ENCODE measurements at regions not wholly inside any gene's neighbourhood (a gene's known extent, or its start where the extent isn't known, plus 50 kb on each side); places are given as distances from the start of the nearest gene placed in this dataset.

- no peak for DNase-seq
- ATAC-seq, result no peak
- peaks cover 3% of the 10 kb centered on the region for H3K9me3 ChIP-seq (ENCODE audit: control insufficient read depth, low read length, poor library complexity, severe bottlenecking)
- Mint-ChIP-seq H3K36me3 (ENCODE audit: low read depth) (peaks cover 2% of the 10 kb centered on the region), H3K27me3 (peaks cover 15% of the 10 kb centered on the region), H3K27ac (no peak overlapping the region), H3K4me1 (peaks cover 2% of the 10 kb centered on the region), H3K4me3 (no peak overlapping the region)
Measured at GRCh38 chr2:576292-576691, 100.9 kb downstream of the TMEM18 start.

- H3K27ac Mint-ChIP-seq, result no peak overlapping the region
- H3K27me3 Mint-ChIP-seq, result peaks cover 10% of the 10 kb centered on the region
- H3K36me3 Mint-ChIP-seq (ENCODE audit: low read depth), result peaks cover 2% of the 10 kb centered on the region
- no peak for ATAC-seq
- no peak overlapping the region for H3K4me3 Mint-ChIP-seq
- no peaks in the 10 kb centered on the region for H3K4me1 Mint-ChIP-seq
- peaks cover 3% of the 10 kb centered on the region for H3K9me3 ChIP-seq (ENCODE audit: control insufficient read depth, low read length, poor library complexity, severe bottlenecking)
- no peak for DNase-seq
Measured at GRCh38 chr2:575727-576236, 101.4 kb downstream of the TMEM18 start.

GRCh38 chr2:575030-575726 lies 102.0 kb downstream of the TMEM18 start:
- DNase-seq (no peak), ATAC-seq (no peak)
- peaks cover 3% of the 10 kb centered on the region for H3K9me3 ChIP-seq (ENCODE audit: control insufficient read depth, low read length, poor library complexity, severe bottlenecking)
- H3K4me3 Mint-ChIP-seq, result no peak overlapping the region
- no peaks in the 10 kb centered on the region for H3K4me1 Mint-ChIP-seq
- peaks cover 6% of the 10 kb centered on the region for H3K27me3 Mint-ChIP-seq
- H3K36me3 Mint-ChIP-seq (ENCODE audit: low read depth), result peaks cover 2% of the 10 kb centered on the region
- no peak overlapping the region for H3K27ac Mint-ChIP-seq

GRCh38 chr2:573805-574392 lies 103.3 kb downstream of the TMEM18 start:
- Mint-ChIP-seq H3K36me3 (ENCODE audit: low read depth) (peaks cover 2% of the 10 kb centered on the region), H3K27ac (no peak overlapping the region), H3K4me3 (no peak overlapping the region), H3K27me3 (peaks cover 17% of the 10 kb centered on the region), H3K4me1 (no peaks in the 10 kb centered on the region)
- DNase-seq, result no peak
- peaks cover 3% of the 10 kb centered on the region for H3K9me3 ChIP-seq (ENCODE audit: control insufficient read depth, low read length, poor library complexity, severe bottlenecking)
- ATAC-seq, result no peak

- no peak for ATAC-seq
- peaks cover 3% of the 10 kb centered on the region for H3K9me3 ChIP-seq (ENCODE audit: control insufficient read depth, low read length, poor library complexity, severe bottlenecking)
- H3K27me3 Mint-ChIP-seq, result peaks cover 24% of the 10 kb centered on the region
- H3K27ac Mint-ChIP-seq, result no peak overlapping the region
- H3K4me3 Mint-ChIP-seq, result no peak overlapping the region
- peaks cover 2% of the 10 kb centered on the region for H3K36me3 Mint-ChIP-seq (ENCODE audit: low read depth)
- no peak for DNase-seq
- H3K4me1 Mint-ChIP-seq, result no peaks in the 10 kb centered on the region
Measured at GRCh38 chr2:573025-573424, 104.2 kb downstream of the TMEM18 start.

- H3K27ac Mint-ChIP-seq, result no peak overlapping the region
- H3K27me3 Mint-ChIP-seq, result peaks cover 58% of the 10 kb centered on the region
- H3K4me3 Mint-ChIP-seq, result no peak overlapping the region
- no peaks in the 10 kb centered on the region for H3K9me3 ChIP-seq (ENCODE audit: control insufficient read depth, low read length, poor library complexity, severe bottlenecking)
- peaks cover 2% of the 10 kb centered on the region for H3K4me1 Mint-ChIP-seq
- DNase-seq, result no peak
- no peak for ATAC-seq
- peaks cover 5% of the 10 kb centered on the region for H3K36me3 Mint-ChIP-seq (ENCODE audit: low read depth)
Measured at GRCh38 chr2:569681-570080, 107.5 kb downstream of the TMEM18 start.

- no peak for DNase-seq
- Mint-ChIP-seq H3K36me3 (ENCODE audit: low read depth) (peaks cover 5% of the 10 kb centered on the region), H3K27me3 (peaks cover 65% of the 10 kb centered on the region), H3K27ac (no peak overlapping the region), H3K4me3 (no peak overlapping the region), H3K4me1 (peaks cover 2% of the 10 kb centered on the region)
- no peak for ATAC-seq
- no peaks in the 10 kb centered on the region for H3K9me3 ChIP-seq (ENCODE audit: control insufficient read depth, low read length, poor library complexity, severe bottlenecking)
Measured at GRCh38 chr2:568639-569235, 108.5 kb downstream of the TMEM18 start.

- Mint-ChIP-seq H3K36me3 (ENCODE audit: low read depth) (peaks cover 5% of the 10 kb centered on the region), H3K4me3 (no peak overlapping the region), H3K4me1 (peaks cover 2% of the 10 kb centered on the region), H3K27me3 (peaks cover 65% of the 10 kb centered on the region), H3K27ac (no peak overlapping the region)
- no peaks in the 10 kb centered on the region for H3K9me3 ChIP-seq (ENCODE audit: control insufficient read depth, low read length, poor library complexity, severe bottlenecking)
- ATAC-seq (no peak), DNase-seq (no peak)
Measured at GRCh38 chr2:567865-568638, 109.2 kb downstream of the TMEM18 start.

- H3K9me3 ChIP-seq (ENCODE audit: control insufficient read depth, low read length, poor library complexity, severe bottlenecking), result no peaks in the 10 kb centered on the region
- peaks cover 62% of the 10 kb centered on the region for H3K27me3 Mint-ChIP-seq
- H3K36me3 Mint-ChIP-seq (ENCODE audit: low read depth), result peaks cover 5% of the 10 kb centered on the region
- DNase-seq (no peak), ATAC-seq (no peak)
- H3K27ac Mint-ChIP-seq, result no peak overlapping the region
- H3K4me3 Mint-ChIP-seq, result no peak overlapping the region
- peaks cover 2% of the 10 kb centered on the region for H3K4me1 Mint-ChIP-seq
Measured at GRCh38 chr2:567496-567864, 109.7 kb downstream of the TMEM18 start.

- Mint-ChIP-seq H3K4me1 (peaks cover 4% of the 10 kb centered on the region), H3K27me3 (peaks cover 69% of the 10 kb centered on the region), H3K36me3 (ENCODE audit: low read depth) (peaks cover 7% of the 10 kb centered on the region), H3K27ac (no peak overlapping the region), H3K4me3 (no peak overlapping the region)
- H3K9me3 ChIP-seq (ENCODE audit: control insufficient read depth, low read length, poor library complexity, severe bottlenecking), result no peaks in the 10 kb centered on the region
- no peak for DNase-seq
- ATAC-seq, result no peak
Measured at GRCh38 chr2:566379-567313, 110.6 kb downstream of the TMEM18 start.

- Mint-ChIP-seq H3K4me3 (no peak overlapping the region), H3K27me3 (peaks cover 75% of the 10 kb centered on the region), H3K4me1 (peaks cover 4% of the 10 kb centered on the region), H3K27ac (no peak overlapping the region), H3K36me3 (ENCODE audit: low read depth) (peaks cover 8% of the 10 kb centered on the region)
- DNase-seq (no peak), ATAC-seq (no peak)
- no peaks in the 10 kb centered on the region for H3K9me3 ChIP-seq (ENCODE audit: control insufficient read depth, low read length, poor library complexity, severe bottlenecking)
Measured at GRCh38 chr2:564471-565181, 112.6 kb downstream of the TMEM18 start.

GRCh38 chr2:563512-563911 lies 113.7 kb downstream of the TMEM18 start:
- Mint-ChIP-seq H3K27me3 (peaks cover 77% of the 10 kb centered on the region), H3K4me3 (no peak overlapping the region), H3K36me3 (ENCODE audit: low read depth) (peaks cover 8% of the 10 kb centered on the region), H3K4me1 (peaks cover 4% of the 10 kb centered on the region), H3K27ac (no peak overlapping the region)
- no peak for DNase-seq
- H3K9me3 ChIP-seq (ENCODE audit: control insufficient read depth, low read length, poor library complexity, severe bottlenecking), result no peaks in the 10 kb centered on the region
- ATAC-seq, result no peak

Data from T-helper 17 cell (primary cell).